Cardiac muscle cell (in vitro differentiated cells and primary cell): ENCODE measurements at regions not wholly inside any gene's neighbourhood (a gene's known extent, or its start where the extent isn't known, plus 50 kb on each side); places are given as distances from the start of the nearest gene placed in this dataset.
A peak's percentile ranks its signal among the peaks of the same experiment; 100 is the strongest.

Experiments
- DNase-seq, 2 donors: peaks; one replicate each; pipeline versions ENCODE4 v3.0.0 to v3.0.0-alpha.2; 2010 to 2017; ENCODE audit warnings: low read depth in 1 of 2, low spot score in 1 of 2
- H3K27ac ChIP-seq: fragments of 200-600 bp; sonication (generic); 2 replicates; pipeline ENCODE4 v1.5.1; 2016
- H3K27me3 ChIP-seq: fragments of 200-600 bp; sonication (generic); 2 replicates; pipeline ENCODE4 v1.6.0; 2016; ENCODE audit warnings: control low read depth
- H3K36me3 ChIP-seq: fragments of 200-600 bp; sonication (generic); 2 replicates; pipeline ENCODE4 v1.5.1; 2016; ENCODE audit warnings: control low read depth
- H3K4me1 ChIP-seq: fragments of 200-600 bp; sonication (generic); 2 replicates; pipeline ENCODE4 v1.8.1; 2017; ENCODE audit warnings: low read depth, mild to moderate bottlenecking, mixed run types
- H3K4me3 ChIP-seq: fragments of 200-600 bp; sonication (generic); 2 replicates; pipeline ENCODE4 v1.5.1; 2016; ENCODE audit warnings: mild to moderate bottlenecking
- H3K9me3 ChIP-seq: fragments of 200-600 bp; sonication (generic); 2 replicates; pipeline ENCODE4 v1.5.1; 2017; ENCODE audit warnings: low read depth, mild to moderate bottlenecking, control low read depth
- TF ChIP-seq, protein P1 (sequence below): IDR thresholded peaks from 2 replicates; pipeline ENCODE4 v1.5.1; 2012; ENCODE audit warnings: low read depth, mild to moderate bottlenecking, low read length

DNA sequence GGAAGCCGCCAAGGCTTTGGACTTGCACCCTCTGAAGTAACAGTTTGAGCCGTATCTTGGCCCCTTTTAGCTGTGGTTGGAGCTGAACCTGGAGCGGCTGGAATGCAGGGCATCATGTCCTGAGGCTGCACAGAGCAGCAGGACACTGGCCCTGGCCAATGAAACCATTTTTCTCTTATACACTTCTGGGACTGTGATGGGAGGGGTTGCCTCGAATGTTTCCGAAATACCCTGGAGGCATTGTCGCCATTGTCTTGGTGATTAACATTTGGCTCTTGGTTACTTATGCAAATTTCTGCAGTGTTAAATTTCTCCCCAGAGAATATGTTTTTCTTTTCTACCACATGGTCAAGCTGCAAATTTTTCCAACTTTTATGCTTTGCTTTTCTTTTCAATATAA lies 137.2 kb downstream of the MAGEC1 start:
- Histone ChIP-seq H3K27ac (no peak overlapping the region), H3K27me3 (no peaks in the 10 kb centered on the region), H3K4me1 (no peaks in the 10 kb centered on the region), H3K4me3 (no peak overlapping the region), H3K36me3 (no peaks in the 10 kb centered on the region), H3K9me3 (no peaks in the 10 kb centered on the region)
- DNase-seq, result no peak
- TF ChIP-seq, protein P1, sequence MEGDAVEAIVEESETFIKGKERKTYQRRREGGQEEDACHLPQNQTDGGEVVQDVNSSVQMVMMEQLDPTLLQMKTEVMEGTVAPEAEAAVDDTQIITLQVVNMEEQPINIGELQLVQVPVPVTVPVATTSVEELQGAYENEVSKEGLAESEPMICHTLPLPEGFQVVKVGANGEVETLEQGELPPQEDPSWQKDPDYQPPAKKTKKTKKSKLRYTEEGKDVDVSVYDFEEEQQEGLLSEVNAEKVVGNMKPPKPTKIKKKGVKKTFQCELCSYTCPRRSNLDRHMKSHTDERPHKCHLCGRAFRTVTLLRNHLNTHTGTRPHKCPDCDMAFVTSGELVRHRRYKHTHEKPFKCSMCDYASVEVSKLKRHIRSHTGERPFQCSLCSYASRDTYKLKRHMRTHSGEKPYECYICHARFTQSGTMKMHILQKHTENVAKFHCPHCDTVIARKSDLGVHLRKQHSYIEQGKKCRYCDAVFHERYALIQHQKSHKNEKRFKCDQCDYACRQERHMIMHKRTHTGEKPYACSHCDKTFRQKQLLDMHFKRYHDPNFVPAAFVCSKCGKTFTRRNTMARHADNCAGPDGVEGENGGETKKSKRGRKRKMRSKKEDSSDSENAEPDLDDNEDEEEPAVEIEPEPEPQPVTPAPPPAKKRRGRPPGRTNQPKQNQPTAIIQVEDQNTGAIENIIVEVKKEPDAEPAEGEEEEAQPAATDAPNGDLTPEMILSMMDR, result no peak

DNA sequence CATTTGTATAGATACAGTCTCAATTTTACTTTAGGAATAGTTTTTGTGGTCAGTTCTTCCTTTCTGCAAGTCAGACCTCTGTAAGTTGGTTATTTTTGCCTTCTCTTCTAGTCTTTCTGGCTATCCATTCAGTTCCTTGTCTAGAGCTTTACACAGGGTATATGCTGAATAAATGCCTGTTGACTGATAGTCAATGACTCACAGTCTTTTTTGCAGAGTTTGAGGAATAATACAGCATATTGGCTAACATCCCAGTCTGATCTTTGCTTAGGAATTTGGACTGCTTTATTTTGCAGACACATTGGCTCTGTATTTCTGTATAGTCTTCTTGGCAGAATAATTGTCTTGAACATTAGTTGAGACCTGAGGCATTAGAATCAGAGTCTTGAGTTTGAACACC lies 132.4 kb downstream of the MAGEC1 start:
- no peak overlapping the region for H3K4me3 ChIP-seq
- TF ChIP-seq, protein P1, result no peak
- no peaks in the 10 kb centered on the region for H3K4me1 ChIP-seq
- H3K27me3 ChIP-seq, result no peaks in the 10 kb centered on the region
- no peak overlapping the region for H3K27ac ChIP-seq
- DNase-seq, result peak in 1 of 2 donors; percentile 24
- no peaks in the 10 kb centered on the region for H3K9me3 ChIP-seq
- H3K36me3 ChIP-seq, result no peaks in the 10 kb centered on the region

DNA sequence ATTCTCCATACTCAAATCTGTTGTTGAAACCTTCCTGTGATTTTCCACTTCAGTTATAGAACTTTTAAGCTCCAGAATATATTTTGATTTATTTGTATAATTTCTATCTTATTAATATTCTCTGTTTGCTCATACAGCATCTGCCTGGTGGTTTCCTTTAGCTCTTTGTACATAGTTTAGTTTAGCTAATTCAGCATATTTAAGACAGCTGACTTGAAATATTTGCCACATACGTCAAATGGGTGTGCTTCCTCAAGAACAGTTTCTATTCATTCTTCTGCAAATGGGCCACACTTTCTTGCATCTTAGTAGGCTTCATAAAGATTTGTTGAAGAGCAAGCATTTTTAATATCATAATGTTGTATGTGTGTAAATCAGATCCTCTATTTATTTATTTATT lies 101.8 kb downstream of the MAGEC1 start:
- H3K36me3 ChIP-seq, result no peaks in the 10 kb centered on the region
- no peak overlapping the region for H3K4me3 ChIP-seq
- H3K27me3 ChIP-seq, result no peaks in the 10 kb centered on the region
- no peaks in the 10 kb centered on the region for H3K9me3 ChIP-seq
- no peak for DNase-seq
- no peaks in the 10 kb centered on the region for H3K4me1 ChIP-seq
- H3K27ac ChIP-seq, result no peak overlapping the region
- TF ChIP-seq, protein P1, result no peak

DNA sequence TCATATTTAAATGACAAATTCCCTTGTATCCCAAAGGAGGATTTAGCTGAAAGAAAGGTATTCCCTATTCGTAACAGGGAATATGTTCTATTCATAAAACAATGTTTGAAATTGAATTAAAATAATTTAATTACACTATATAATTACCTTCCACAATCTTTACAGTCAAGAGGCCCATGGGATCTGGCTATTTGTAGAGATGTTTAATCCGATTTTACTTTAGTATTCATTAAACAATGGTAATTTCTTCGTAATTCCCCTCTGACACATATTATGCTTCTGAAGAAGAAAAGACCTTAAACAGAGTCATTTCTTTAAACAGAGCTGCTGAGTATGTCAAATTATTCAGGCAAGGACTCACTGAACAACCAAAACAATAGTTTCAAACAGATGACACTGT lies 98.8 kb downstream of the MAGEC1 start:
- Histone ChIP-seq H3K9me3 (no peaks in the 10 kb centered on the region), H3K4me3 (no peak overlapping the region), H3K27ac (no peak overlapping the region), H3K4me1 (no peaks in the 10 kb centered on the region), H3K27me3 (no peaks in the 10 kb centered on the region), H3K36me3 (no peaks in the 10 kb centered on the region)
- TF ChIP-seq, protein P1, result no peak
- DNase-seq, result no peak

DNA sequence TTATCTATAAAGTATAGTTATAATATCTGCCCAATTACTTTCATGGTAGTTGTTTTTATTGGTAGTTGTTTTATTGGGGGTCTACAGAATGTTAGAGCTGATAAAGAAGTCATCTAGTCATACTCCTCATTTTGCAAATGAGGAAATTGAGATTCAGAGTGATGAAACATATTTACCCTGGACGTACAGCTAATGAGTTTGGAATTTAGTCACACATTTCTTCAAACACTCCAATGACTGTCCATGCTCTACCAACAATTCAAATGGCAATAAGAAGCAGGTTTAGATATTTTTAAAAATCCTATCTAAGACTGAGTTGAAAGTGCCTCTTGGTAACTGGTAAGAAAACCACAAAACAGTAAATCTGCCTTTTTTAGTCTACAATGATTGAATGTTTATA lies 98.2 kb downstream of the MAGEC1 start:
- H3K9me3 ChIP-seq, result no peaks in the 10 kb centered on the region
- H3K36me3 ChIP-seq, result no peaks in the 10 kb centered on the region
- H3K4me3 ChIP-seq, result no peak overlapping the region
- H3K4me1 ChIP-seq, result no peaks in the 10 kb centered on the region
- DNase-seq, result no peak
- no peaks in the 10 kb centered on the region for H3K27me3 ChIP-seq
- TF ChIP-seq, protein P1, result no peak
- no peak overlapping the region for H3K27ac ChIP-seq

DNA sequence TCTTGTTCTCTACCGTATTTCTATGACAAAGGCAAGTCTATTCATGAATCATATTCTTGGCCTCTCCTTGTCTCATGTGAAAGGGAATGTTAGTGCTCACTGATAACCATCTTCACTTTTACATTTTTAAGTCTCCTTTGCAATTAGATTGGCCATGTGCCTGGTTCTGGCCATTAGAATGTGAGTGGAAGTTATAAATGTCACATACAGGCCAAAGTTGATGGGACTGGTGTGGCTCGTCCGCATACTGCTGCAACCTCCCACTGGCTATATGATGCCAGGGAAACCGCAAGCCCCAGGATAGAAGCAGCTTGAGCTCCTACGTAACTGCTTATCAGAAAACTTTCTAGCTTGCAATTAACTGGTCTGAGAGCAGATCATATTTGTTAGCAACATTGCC lies 86.1 kb downstream of the MAGEC1 start:
- no peak overlapping the region for H3K27ac ChIP-seq
- DNase-seq, result peak in 1 of 2 donors; percentile 67

More for the DNA sequence above, 86.1 kb downstream of the MAGEC1 start:
- Histone ChIP-seq H3K9me3 (no peaks in the 10 kb centered on the region), H3K27me3 (no peaks in the 10 kb centered on the region), H3K36me3 (no peaks in the 10 kb centered on the region), H3K4me1 (no peaks in the 10 kb centered on the region), H3K4me3 (no peak overlapping the region)
- TF ChIP-seq, protein P1, result no peak
